COR-L47 (cell line): ENCODE measurements at regions not wholly inside any gene's neighbourhood (a gene's known extent, or its start where the extent isn't known, plus 50 kb on each side); places are given as distances from the start of the nearest gene placed in this dataset.

Experiments
- DNase-seq: peaks from one replicate; lab custom pipeline; 2025; lab: John Stamatoyannopoulos, UW

- no peak for DNase-seq
Observed at GRCh38 chr4:23741681-23742191, 148.1 kb downstream of the PPARGC1A start.

GRCh38 chr4:23737571-23737970 is 152.3 kb downstream of the PPARGC1A start:
- DNase-seq: no peak

GRCh38 chr4:23736466-23736865 is 153.4 kb downstream of the PPARGC1A start:
- DNase-seq: no peak

- no peak for DNase-seq
Observed at GRCh38 chr4:23734000-23734399, 155.8 kb downstream of the PPARGC1A start.

- DNase-seq: no peak
Observed at GRCh38 chr4:23733476-23733875, 156.4 kb downstream of the PPARGC1A start.

GRCh38 chr4:23730998-23731397 is 158.8 kb downstream of the PPARGC1A start:
- no peak for DNase-seq

GRCh38 chr4:23728971-23729370 is 160.9 kb downstream of the PPARGC1A start:
- no peak for DNase-seq

GRCh38 chr4:23728393-23728792 is 161.5 kb downstream of the PPARGC1A start:
- no peak for DNase-seq

- no peak for DNase-seq
Observed at GRCh38 chr4:23720556-23720955, 169.3 kb downstream of the PPARGC1A start.

- DNase-seq: no peak
Observed at GRCh38 chr4:23718435-23718834, 171.4 kb downstream of the PPARGC1A start.

GRCh38 chr4:23717528-23718248 is 172.2 kb downstream of the PPARGC1A start:
- peak; percentile 27 for DNase-seq

- no peak for DNase-seq
Observed at GRCh38 chr4:23710298-23710697, 179.5 kb downstream of the PPARGC1A start.

- DNase-seq: no peak
Observed at GRCh38 chr4:23707652-23708026, 182.2 kb downstream of the PPARGC1A start.

GRCh38 chr4:23706972-23707651 is 182.7 kb downstream of the PPARGC1A start:
- DNase-seq: no peak

GRCh38 chr4:23700197-23700596 is 189.7 kb downstream of the PPARGC1A start:
- DNase-seq: no peak

GRCh38 chr4:23697722-23698121 is 192.1 kb downstream of the PPARGC1A start:
- DNase-seq: no peak

- no peak for DNase-seq
Observed at GRCh38 chr4:23697001-23697528, 192.8 kb downstream of the PPARGC1A start.

GRCh38 chr4:23686169-23686897 is 203.5 kb downstream of the PPARGC1A start:
- no peak for DNase-seq

- no peak for DNase-seq
Observed at GRCh38 chr4:23685471-23685870, 204.4 kb downstream of the PPARGC1A start.

GRCh38 chr4:23680671-23681518 is 209.0 kb downstream of the PPARGC1A start:
- DNase-seq: no peak

GRCh38 chr4:23674694-23675093 is 215.2 kb downstream of the PPARGC1A start:
- DNase-seq: no peak

- DNase-seq: no peak
Observed at GRCh38 chr4:23667659-23668058, 222.2 kb downstream of the PPARGC1A start.
